Type B pancreatic cell (in vitro differentiated cells): ENCODE measurements at regions not wholly inside any gene's neighbourhood (a gene's known extent, or its start where the extent isn't known, plus 50 kb on each side); places are given as distances from the start of the nearest gene placed in this dataset.
A peak's percentile ranks its signal among the peaks of the same experiment; 100 is the strongest.

ENCODE experiments used
- DNase-seq: peaks from one replicate; pipeline ENCODE4 v3.0.0; 2021; ENCODE audit warnings: mixed read lengths; ENCODE audit not compliant: unreplicated experiment; ENCODE audit errors: extremely low spot score
- H3K27ac Mint-ChIP-seq: 2 replicates; pipeline ENCODE4 v1.8.0; 2021; ENCODE audit warnings: mild to moderate bottlenecking, mixed read lengths
- H3K27me3 Mint-ChIP-seq: 2 replicates; pipeline ENCODE4 v1.8.0; 2021; ENCODE audit warnings: mixed read lengths
- H3K36me3 Mint-ChIP-seq: 2 replicates; pipeline ENCODE4 v1.8.0; 2021; ENCODE audit warnings: mixed read lengths
- H3K4me1 Mint-ChIP-seq: one replicate; pipeline ENCODE4 v1.8.0; 2021; ENCODE audit warnings: mixed read lengths; ENCODE audit not compliant: unreplicated experiment
- H3K4me3 Mint-ChIP-seq: 2 replicates; pipeline ENCODE4 v1.8.0; 2021; ENCODE audit warnings: mild to moderate bottlenecking, mixed read lengths
- H3K9me3 Mint-ChIP-seq: 2 replicates; pipeline ENCODE4 v1.8.0; 2021; ENCODE audit warnings: mixed read lengths
- CTCF ChIP-seq: fragments of 200-600 bp; sonication (generic); conservative IDR thresholded peaks from 2 replicates; pipeline ENCODE4 v1.5.0; 2021; ENCODE audit warnings: antibody characterized with exemption, mild to moderate bottlenecking

DNA sequence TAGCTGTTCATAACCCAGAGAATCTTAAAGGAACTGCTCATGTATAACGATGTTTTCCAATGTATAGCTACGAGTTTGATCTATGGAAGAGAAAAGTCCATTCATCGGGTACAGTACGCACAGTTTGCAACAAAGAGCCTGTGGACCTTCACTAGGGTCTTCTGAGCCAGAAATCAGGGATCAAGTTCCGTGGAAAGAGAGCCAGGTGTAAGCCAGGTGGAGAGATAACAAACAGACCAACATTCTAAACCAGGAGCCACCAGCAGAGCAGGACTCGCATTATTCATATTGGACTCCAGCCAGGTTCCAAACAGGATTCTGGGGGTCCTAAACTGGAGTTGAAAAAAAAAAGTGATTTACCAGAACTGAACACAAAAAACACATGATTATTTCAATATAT is 505.4 kb upstream of the C16orf82 start:
- Mint-ChIP-seq H3K27ac (no peak overlapping the region), H3K27me3 (peaks cover 9% of the 10 kb centered on the region), H3K36me3 (no peaks in the 10 kb centered on the region), H3K9me3 (no peaks in the 10 kb centered on the region), H3K4me3 (no peak overlapping the region), H3K4me1 (no peaks in the 10 kb centered on the region)
- TF ChIP-seq CTCF, result no peak
- no peak for DNase-seq

GRCh38 chr16:26563018-26563417 is 503.7 kb upstream of the C16orf82 start:
- no peaks in the 10 kb centered on the region for H3K9me3 Mint-ChIP-seq
- H3K27ac Mint-ChIP-seq, result no peak overlapping the region
- H3K36me3 Mint-ChIP-seq, result no peaks in the 10 kb centered on the region
- no peak for DNase-seq
- H3K4me3 Mint-ChIP-seq, result no peak overlapping the region
- no peaks in the 10 kb centered on the region for H3K4me1 Mint-ChIP-seq
- no peak for TF ChIP-seq CTCF
- peaks cover 6% of the 10 kb centered on the region for H3K27me3 Mint-ChIP-seq

DNA sequence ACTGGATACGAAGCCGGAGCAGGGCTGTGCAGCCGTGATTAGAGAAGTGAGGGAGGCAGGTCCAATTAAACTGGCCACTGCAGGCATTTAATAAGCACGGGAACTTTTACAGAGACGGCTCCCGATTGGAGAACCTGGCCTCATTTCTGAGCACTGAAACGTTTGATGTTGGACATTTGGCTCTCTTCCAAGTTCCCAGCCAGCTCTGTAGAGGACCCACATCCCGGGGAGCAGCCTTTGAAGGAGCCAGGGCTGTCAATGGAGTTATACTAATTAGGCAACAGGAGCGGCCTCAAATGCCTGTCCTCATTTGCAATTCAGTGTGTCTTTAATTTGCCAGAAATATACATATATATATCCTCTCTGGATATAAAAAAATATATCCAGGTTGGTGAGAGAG is 499.4 kb upstream of the C16orf82 start:
- no peak for TF ChIP-seq CTCF
- Mint-ChIP-seq H3K9me3 (no peaks in the 10 kb centered on the region), H3K4me1 (no peaks in the 10 kb centered on the region), H3K4me3 (no peak overlapping the region), H3K36me3 (no peaks in the 10 kb centered on the region), H3K27ac (no peak overlapping the region), H3K27me3 (peaks cover 15% of the 10 kb centered on the region)
- no peak for DNase-seq

DNA sequence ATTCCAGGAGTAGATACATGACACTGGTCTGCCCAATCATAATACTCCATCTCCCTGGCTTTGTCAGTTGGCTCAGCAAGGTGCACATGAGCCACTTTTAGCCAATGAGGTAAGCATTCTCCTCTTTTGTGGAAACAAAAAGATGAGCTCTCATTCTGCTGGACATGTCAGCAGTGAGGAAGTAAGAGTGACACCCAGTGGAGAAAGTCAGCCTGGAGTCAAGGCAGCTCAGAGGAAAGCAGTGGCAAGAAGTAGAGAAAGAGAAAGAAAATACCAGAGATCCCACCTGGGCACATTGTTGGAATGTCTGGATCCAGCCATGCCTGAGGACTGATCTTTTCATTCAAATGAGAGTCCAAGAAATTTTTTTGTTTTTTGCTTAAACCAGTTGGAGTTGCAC is 496.9 kb upstream of the C16orf82 start:
- H3K4me1 Mint-ChIP-seq, result no peaks in the 10 kb centered on the region
- no peak overlapping the region for H3K4me3 Mint-ChIP-seq
- no peaks in the 10 kb centered on the region for H3K9me3 Mint-ChIP-seq
- peak; percentile 69 for TF ChIP-seq CTCF
- no peak for DNase-seq
- no peaks in the 10 kb centered on the region for H3K36me3 Mint-ChIP-seq
- H3K27ac Mint-ChIP-seq, result no peak overlapping the region
- peaks cover 15% of the 10 kb centered on the region for H3K27me3 Mint-ChIP-seq

DNA sequence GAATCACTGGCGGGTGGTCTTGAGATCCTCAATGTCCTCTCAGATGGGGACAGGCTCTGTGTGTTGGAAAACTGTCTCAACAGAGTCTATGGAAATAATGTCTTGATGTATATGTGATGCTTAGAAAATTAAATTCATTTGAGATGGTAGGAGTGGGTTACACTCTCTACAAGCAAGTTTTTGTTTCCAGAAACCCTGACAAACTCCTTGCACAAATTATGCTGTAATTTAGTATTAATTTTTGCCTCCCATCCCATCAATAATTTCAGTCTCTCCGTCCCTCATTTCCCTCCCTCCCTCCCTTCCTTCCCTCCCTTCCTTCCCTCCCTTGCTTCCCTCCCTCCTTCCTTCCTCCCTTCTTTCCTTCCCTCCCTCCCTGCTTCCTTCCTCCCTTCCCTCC is 488.0 kb upstream of the C16orf82 start:
- no peaks in the 10 kb centered on the region for H3K4me1 Mint-ChIP-seq
- no peak overlapping the region for H3K4me3 Mint-ChIP-seq
- H3K27me3 Mint-ChIP-seq, result peaks cover 21% of the 10 kb centered on the region
- TF ChIP-seq CTCF, result no peak
- H3K36me3 Mint-ChIP-seq, result no peaks in the 10 kb centered on the region
- no peak overlapping the region for H3K27ac Mint-ChIP-seq
- no peak for DNase-seq
- peaks cover 4% of the 10 kb centered on the region for H3K9me3 Mint-ChIP-seq

- no peak overlapping the region for H3K27ac Mint-ChIP-seq
- peaks cover 13% of the 10 kb centered on the region for H3K27me3 Mint-ChIP-seq
- no peak overlapping the region for H3K4me3 Mint-ChIP-seq
- peaks cover 4% of the 10 kb centered on the region for H3K9me3 Mint-ChIP-seq
- no peak for TF ChIP-seq CTCF
- H3K4me1 Mint-ChIP-seq, result no peaks in the 10 kb centered on the region
- H3K36me3 Mint-ChIP-seq, result no peaks in the 10 kb centered on the region
- DNase-seq, result no peak
These were observed 482.9 kb upstream of the C16orf82 start for GRCh38 chr16:26583803-26584202.
